WERI-Rb-1 (cell line): ENCODE measurements at regions not wholly inside any gene's neighbourhood (a gene's known extent, or its start where the extent isn't known, plus 50 kb on each side); places are given as distances from the start of the nearest gene placed in this dataset.
"Not testable (repeated sequence)": the region's sequence is repeated elsewhere in the genome, so short reads cannot be mapped to it uniquely, and the experiment has no call there.

Experiments used
- DNase-seq: peaks from one replicate; pipeline ENCODE4 v3.0.0-alpha.2; 2020
- H3K27ac ChIP-seq: fragments of 250-450 bp; sonication (Bioruptor Pico); 2 replicates; pipeline ENCODE4 v1.5.1; 2020; ENCODE audit warnings: mild to moderate bottlenecking, moderate library complexity
- H3K27me3 ChIP-seq: fragments of 250-450 bp; sonication (Bioruptor Pico); 2 replicates; pipeline ENCODE4 v1.5.1; 2021; ENCODE audit warnings: mild to moderate bottlenecking, low read depth, moderate library complexity; ENCODE audit not compliant: insufficient read depth, severe bottlenecking
- H3K36me3 ChIP-seq: fragments of 250-450 bp; sonication (Bioruptor Pico); 2 replicates; pipeline ENCODE4 v1.5.1; 2020; ENCODE audit warnings: mild to moderate bottlenecking, moderate library complexity
- H3K4me3 ChIP-seq: 2 replicates; pipeline ENCODE4 v1.5.1; 2011; ENCODE audit warnings: low read depth, mild to moderate bottlenecking, control low read depth, low read length
- H3K9me3 ChIP-seq: fragments of 250-450 bp; sonication (Bioruptor Pico); 2 replicates; pipeline ENCODE4 v1.5.1; 2021; ENCODE audit warnings: mild to moderate bottlenecking, moderate library complexity; ENCODE audit not compliant: severe bottlenecking
- TF ChIP-seq, protein P1 (sequence below): IDR thresholded peaks from 2 replicates; pipeline ENCODE4 v1.5.1; 2011; ENCODE audit warnings: low read depth, mild to moderate bottlenecking, control low read depth, inconsistent platforms, low read length

DNA sequence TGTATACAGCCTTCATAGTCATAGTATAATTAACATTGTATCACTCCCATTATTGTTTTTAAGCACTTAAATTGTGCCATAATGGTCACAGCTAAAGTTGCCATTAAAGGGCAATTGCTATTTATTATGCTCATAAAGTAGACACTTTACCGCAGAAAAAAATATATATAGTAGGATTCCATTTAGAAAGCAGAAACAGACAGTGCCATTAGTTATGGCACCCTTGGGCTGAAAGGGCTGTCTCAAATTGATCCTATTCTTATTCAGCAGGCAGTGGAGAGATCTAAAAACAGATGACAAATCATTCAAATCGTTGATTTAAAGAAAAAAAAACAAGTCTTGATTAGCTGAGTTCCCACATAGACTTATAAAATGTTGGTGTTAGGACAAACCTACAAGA lies 514.2 kb upstream of the ROBO2 start:
- Histone ChIP-seq H3K27me3 (no peaks in the 10 kb centered on the region), H3K27ac (no peak overlapping the region), H3K4me3 (no peak overlapping the region), H3K9me3 (no peaks in the 10 kb centered on the region), H3K36me3 (no peaks in the 10 kb centered on the region)
- DNase-seq = no peak
- TF ChIP-seq, protein P1, sequence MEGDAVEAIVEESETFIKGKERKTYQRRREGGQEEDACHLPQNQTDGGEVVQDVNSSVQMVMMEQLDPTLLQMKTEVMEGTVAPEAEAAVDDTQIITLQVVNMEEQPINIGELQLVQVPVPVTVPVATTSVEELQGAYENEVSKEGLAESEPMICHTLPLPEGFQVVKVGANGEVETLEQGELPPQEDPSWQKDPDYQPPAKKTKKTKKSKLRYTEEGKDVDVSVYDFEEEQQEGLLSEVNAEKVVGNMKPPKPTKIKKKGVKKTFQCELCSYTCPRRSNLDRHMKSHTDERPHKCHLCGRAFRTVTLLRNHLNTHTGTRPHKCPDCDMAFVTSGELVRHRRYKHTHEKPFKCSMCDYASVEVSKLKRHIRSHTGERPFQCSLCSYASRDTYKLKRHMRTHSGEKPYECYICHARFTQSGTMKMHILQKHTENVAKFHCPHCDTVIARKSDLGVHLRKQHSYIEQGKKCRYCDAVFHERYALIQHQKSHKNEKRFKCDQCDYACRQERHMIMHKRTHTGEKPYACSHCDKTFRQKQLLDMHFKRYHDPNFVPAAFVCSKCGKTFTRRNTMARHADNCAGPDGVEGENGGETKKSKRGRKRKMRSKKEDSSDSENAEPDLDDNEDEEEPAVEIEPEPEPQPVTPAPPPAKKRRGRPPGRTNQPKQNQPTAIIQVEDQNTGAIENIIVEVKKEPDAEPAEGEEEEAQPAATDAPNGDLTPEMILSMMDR = no peak

DNA sequence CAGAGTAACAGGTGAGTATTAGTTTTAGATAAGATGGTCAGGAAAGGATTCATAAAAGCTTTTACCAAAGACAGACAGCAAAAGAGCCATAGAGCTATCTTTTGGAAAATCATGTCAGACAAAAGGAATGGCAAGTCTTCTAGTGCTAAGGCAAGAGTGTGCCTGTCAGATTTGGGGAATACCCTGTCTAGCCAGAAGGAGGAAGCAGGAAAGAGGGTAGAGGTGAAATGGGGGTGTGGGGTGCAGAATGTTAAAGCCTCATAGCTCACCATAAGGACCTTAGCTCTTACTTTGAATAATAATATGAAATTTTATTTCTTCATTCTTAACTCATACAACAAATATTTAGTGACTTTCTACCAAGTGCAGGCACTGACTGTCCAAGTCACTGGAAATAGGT lies 512.1 kb upstream of the ROBO2 start:
- no peak for DNase-seq

DNA sequence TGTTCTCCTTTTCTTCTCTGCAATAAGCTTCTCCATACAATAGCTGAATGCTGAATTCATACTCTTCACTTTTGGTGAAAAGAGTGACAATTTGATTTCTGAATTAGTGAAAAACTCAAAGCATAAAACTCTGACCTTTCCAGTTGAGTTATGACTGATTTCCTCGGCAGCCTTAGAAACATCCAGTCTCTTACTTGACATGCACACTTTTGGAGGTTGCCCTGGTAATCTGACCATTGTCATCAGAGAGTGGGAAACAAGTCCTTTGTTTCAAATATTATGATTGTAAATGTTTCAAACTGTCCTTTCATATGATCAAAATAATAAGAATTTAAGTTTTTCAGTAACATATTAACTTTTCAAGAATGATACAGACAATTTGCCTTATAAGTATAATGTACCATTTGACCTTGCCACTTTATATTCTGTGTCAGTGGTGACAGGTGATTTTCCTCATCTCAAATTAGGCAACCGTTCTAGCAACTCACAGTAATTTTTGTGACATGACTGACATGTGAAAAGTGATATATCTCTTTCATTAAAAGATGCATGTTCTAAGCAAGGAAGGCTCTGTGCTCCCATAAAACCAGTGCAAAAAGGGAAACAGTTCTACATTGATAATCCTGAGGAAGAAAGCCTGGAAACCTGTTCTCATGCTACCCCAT lies 507.6 kb upstream of the ROBO2 start:
- Histone ChIP-seq H3K36me3 (no peaks in the 10 kb centered on the region), H3K4me3 (no peak overlapping the region), H3K27me3 (no peaks in the 10 kb centered on the region), H3K9me3 (no peaks in the 10 kb centered on the region), H3K27ac (no peak overlapping the region)
- no peak for DNase-seq
- TF ChIP-seq, protein P1 = no peak

More for the DNA sequence above, 512.1 kb upstream of the ROBO2 start:
- H3K9me3 ChIP-seq = no peaks in the 10 kb centered on the region
- H3K36me3 ChIP-seq = no peaks in the 10 kb centered on the region
- H3K4me3 ChIP-seq = no peak overlapping the region
- no peaks in the 10 kb centered on the region for H3K27me3 ChIP-seq
- no peak overlapping the region for H3K27ac ChIP-seq
- TF ChIP-seq, protein P1 = no peak

DNA sequence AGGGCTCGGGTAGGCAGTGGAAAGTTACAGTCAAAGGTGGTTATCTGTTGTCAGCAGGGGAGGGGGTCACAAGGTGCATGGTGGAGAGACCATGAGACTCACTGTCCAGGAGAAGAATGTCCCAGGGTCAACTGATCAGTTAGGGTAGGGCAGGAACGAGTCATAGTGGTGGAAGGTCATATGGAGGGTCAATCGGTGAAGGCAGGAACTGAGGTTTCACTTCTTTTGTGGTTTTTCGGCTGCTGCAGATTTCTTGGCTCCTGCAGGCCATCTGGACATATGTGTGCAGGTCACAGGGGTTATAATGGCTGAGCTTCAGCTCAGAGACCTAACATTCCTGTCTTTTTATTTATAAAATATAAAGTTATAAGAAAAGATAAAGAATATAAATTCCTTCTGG lies 506.2 kb upstream of the ROBO2 start:
- H3K27ac ChIP-seq, H3K9me3 ChIP-seq, H3K36me3 ChIP-seq, H3K4me3 ChIP-seq, H3K27me3 ChIP-seq, DNase-seq: not testable (repeated sequence)

DNA sequence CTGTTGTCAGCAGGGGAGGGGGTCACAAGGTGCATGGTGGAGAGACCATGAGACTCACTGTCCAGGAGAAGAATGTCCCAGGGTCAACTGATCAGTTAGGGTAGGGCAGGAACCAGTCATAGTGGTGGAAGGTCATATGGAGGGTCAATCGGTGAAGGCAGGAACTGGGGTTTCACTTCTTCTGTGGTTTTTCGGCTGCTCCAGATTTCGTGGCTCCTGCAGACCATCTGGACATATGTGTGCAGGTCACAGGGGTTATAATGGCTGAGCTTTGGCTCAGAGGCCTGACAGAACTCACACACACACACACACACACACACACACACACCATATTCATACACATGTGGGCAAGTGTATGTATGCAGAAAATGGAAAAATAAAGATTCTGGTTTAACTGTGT lies 502.0 kb upstream of the ROBO2 start:
- not testable (repeated sequence) for DNase-seq, H3K27me3 ChIP-seq

DNA sequence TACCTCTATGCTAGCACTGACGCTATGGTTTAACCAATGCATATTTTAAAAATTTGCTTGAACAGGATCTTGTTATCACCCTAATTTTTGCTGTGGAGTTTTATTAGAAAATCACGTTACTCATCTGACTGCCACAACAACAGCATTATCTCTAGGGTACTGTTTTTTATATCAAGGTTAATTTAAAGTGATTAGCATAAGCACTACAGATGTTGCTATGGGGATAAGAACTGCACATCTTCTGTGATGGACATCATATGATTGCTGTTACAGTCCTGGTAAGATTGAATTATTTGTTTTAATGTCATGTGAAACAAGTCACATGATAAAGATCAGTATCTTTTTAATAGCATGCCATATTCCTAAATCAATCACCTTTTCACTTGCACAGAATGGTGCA lies 492.2 kb upstream of the ROBO2 start:
- H3K4me3 ChIP-seq = no peak overlapping the region
- H3K9me3 ChIP-seq = no peaks in the 10 kb centered on the region
- no peak for DNase-seq

More for the DNA sequence above, 502.0 kb upstream of the ROBO2 start:
- H3K9me3 ChIP-seq, H3K36me3 ChIP-seq, H3K4me3 ChIP-seq, H3K27ac ChIP-seq: not testable (repeated sequence)

More for the DNA sequence above, 492.2 kb upstream of the ROBO2 start:
- H3K36me3 ChIP-seq = no peaks in the 10 kb centered on the region
- TF ChIP-seq, protein P1 = no peak
- no peak overlapping the region for H3K27ac ChIP-seq
- no peaks in the 10 kb centered on the region for H3K27me3 ChIP-seq
